Fibroblast of villous mesenchyme (primary cell): ENCODE measurements at regions not wholly inside any gene's neighbourhood (a gene's known extent, or its start where the extent isn't known, plus 50 kb on each side); places are given as distances from the start of the nearest gene placed in this dataset.

ENCODE experiments used
- DNase-seq: peaks from one replicate; pipeline ENCODE4 v3.0.0-alpha.2; 2010; ENCODE audit warnings: low read depth
- H3K4me3 ChIP-seq: 2 replicates; pipeline ENCODE4 v1.5.1; 2011; ENCODE audit warnings: low read depth, mild to moderate bottlenecking, low read length
- CTCF ChIP-seq: IDR thresholded peaks from 2 replicates; pipeline ENCODE4 v1.5.1; 2012; ENCODE audit warnings: low read depth, mild to moderate bottlenecking, low read length; ENCODE audit not compliant: insufficient read depth

DNA sequence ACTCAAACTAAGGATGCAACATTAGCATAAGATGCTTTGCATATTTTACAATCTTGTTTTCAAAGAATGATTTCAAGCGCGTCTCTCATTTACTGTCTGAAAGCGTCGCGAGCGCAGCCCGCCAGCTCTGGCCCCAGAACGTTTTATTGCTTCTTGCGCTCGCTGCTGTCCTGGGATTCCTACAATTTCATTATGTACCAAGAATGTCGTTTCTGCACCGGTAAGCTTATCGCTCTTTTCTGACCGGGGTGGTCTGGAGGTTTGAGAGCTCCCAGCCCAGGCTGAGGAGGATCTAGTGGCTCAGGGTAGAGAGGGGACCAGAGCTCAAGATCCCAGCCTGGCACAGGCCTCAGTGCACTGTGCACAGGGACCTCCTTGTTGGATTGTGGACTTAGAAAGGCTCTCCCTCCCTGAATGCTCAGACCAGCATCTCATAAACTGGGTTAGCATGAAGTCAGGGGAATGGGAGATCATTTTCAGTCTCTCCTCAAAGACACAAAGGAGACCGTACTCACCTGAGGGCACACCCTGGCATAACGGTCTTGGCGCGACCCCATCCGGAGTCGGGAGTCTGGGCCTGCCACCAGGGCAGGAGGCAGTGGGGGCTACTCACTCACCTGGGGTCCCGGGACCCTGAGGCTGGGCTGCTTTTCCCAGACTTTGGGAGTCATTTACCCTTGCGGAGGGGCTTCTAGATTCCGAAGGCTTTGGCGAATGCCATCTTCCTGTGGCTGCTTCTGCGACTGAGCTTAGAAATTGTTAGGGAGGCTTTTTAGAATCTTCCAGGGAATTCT lies 817.4 kb downstream of the BRD1 start:
- DNase-seq = no peak
- no peak overlapping the region for H3K4me3 ChIP-seq
- no peak for TF ChIP-seq CTCF

GRCh38 chr22:49009359-49010063 lies 818.2 kb downstream of the BRD1 start:
- no peak for DNase-seq
- H3K4me3 ChIP-seq = no peak overlapping the region
- TF ChIP-seq CTCF = no peak

GRCh38 chr22:49008682-49009235 lies 818.9 kb downstream of the BRD1 start:
- H3K4me3 ChIP-seq = no peak overlapping the region
- TF ChIP-seq CTCF = no peak
- DNase-seq = no peak

DNA sequence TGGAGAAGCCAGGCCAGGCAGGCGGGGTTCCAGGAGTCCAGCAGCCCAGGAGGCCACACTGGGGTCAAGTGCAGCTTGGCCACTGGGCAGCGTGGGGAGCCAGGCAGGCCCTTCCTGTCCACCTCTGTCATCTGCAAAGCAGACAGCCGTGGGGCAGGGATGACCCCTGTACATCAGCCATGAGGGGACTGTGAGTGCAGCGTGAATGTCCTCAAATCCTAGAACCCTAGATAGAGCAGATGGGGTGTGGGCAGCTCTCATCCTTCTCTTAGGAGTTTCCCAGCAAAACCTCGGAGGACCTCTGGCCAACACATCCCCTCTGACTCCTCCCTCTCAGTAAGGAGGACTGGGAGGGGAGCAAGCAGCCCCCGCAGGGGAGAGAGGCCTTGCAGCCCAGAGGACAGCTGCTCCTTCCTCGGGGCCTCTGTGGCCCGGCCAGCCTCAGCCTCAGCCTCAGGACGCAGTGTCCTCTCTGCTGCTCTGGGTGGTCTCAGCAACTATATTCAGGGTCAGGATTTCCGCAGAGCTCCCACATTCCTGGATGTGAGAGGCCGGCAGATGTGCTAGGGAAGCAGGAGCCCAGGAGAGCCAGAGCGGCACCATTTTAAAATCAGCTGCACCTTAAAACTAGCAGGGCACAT lies 820.5 kb downstream of the BRD1 start:
- no peak for TF ChIP-seq CTCF
- no peak for DNase-seq
- no peak overlapping the region for H3K4me3 ChIP-seq

DNA sequence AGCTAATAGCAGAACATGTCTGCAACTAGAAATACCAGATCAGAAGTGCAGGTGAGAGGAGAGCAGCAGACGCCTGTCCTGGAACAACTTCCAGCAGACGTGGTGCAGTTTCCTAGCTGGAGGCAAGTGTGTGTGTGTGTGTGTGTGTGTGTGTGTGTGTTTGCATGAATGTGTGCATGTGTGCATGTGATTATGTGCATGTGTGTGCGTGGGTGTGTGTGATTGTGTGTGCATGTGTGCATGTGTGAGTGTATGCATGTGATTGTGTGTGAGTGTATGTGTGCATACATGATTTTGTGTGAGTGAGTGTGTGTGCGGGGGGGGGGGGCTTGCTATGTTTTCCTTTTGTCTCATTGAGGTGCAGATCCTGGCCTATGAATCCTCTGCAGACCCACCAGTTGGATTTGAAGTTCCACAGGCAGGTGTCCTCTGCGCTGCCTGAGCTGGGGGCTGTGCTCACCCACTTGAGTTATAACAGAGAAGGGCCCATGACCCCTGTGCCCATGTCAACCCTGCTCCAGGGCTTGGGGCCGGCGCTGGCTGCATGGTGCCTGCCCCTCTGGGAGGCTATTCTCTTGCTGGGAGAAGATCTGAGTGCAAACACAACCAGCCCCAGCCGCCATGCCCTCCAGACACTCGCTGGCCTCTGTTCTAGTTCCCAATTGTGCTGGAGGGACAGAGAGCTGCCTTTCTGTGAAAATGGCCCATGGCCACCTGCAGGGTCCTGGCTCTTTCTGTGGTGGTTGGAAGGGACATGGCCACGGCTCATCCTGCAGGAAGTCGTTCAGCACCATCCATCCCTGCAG lies 821.3 kb downstream of the BRD1 start:
- TF ChIP-seq CTCF = no peak

DNA sequence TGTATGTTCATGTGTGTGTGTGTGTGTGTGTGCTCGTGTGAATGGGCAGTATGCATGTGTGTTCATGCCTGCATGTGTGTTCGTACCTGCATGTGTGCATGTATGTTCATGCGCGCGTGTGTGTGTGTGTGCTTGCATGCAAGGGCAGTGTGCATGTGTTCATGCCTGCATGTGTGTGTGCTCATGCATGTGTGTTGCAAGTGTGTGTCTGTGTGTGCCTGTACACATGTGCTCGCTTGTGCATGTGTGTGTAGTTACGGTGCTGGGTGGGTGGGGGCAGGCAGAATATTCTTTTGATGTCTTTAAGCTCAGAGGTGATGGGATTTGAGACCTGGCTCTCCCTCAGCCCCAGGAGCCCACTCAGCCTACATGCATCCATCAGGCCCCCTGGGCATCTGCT lies 822.1 kb downstream of the BRD1 start:
- DNase-seq = no peak
- TF ChIP-seq CTCF = no peak
- H3K4me3 ChIP-seq = no peak overlapping the region

More for the DNA sequence above, 821.3 kb downstream of the BRD1 start:
- DNase-seq = no peak
- no peak overlapping the region for H3K4me3 ChIP-seq
